ENCODE measurements at regions not wholly inside any gene's neighbourhood (a gene's known extent, or its start where the extent isn't known, plus 50 kb on each side); places are given as distances from the start of the nearest gene placed in this dataset.
"Not testable (repeated sequence)": the region's sequence is repeated elsewhere in the genome, so short reads cannot be mapped to it uniquely, and the experiment has no call there.

- DNase-seq (ENCODE audit: low read depth), result no peak
- H3K4me3 ChIP-seq (ENCODE audit: control insufficient read depth, low read depth, low read length), result no peak overlapping the region
These were observed 136.5 kb downstream of the COX18 start for GRCh38 chr4:72933029-72933428.

DNA sequence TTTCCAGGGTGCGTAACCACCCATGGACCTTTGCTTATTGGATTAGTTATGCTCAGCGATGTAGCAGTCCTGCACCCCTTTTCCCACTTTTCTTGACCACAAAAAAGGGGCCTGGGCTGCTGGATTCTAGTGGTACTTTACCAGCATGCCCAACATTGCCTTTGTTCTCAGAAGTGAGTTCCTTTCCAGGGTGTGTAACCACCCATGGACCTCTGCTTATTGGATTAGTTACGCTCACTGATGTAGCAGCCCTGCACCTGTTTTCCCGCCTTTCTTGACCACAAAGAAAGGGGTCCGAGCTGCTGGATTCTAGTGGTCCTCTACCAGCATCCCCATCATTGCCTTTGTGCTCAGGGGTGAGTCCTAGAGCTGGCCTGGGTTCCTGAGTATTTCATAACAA is 138.2 kb downstream of the COX18 start:
- no peak overlapping the region for H3K4me3 ChIP-seq (ENCODE audit: control insufficient read depth, low read depth, low read length)
- no peak for TF ChIP-seq CTCF (IDR thresholded peaks at IDR 0.05; ENCODE audit: control insufficient read depth, insufficient read depth, low read depth, low read length, missing control alignments)
- DNase-seq (ENCODE audit: low read depth), result no peak

More at GRCh38 chr4:72933029-72933428, 136.5 kb downstream of the COX18 start:
- TF ChIP-seq CTCF (IDR thresholded peaks at IDR 0.05; ENCODE audit: control insufficient read depth, insufficient read depth, low read depth, low read length, missing control alignments), result no peak

GRCh38 chr4:72929596-72930274 is 139.8 kb downstream of the COX18 start:
- DNase-seq (ENCODE audit: low read depth); H3K4me3 ChIP-seq (ENCODE audit: control insufficient read depth, low read depth, low read length): not testable (repeated sequence)

DNA sequence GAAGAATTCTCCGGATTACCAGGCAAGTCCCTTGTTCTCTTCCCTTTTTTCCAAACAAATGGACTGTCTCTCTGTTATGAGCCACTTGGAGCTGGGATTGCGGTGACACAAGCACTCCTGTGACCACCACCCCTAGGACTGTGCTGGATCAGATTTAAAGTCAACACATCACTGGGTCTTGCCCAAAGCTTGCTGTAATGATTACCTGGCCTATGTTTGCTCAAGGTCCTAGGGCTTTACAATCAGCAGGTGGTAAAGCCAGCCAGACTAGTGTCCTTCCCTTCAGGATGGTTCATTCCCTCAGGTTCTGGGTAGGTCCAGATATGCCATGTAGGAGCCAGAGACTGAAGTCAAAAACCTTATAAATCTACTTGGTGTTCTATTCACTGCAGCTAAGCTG is 144.7 kb downstream of the COX18 start:
- H3K4me3 ChIP-seq (ENCODE audit: control insufficient read depth, low read depth, low read length), result no peak overlapping the region
- TF ChIP-seq CTCF (IDR thresholded peaks at IDR 0.05; ENCODE audit: control insufficient read depth, insufficient read depth, low read depth, low read length, missing control alignments), result no peak
- no peak for DNase-seq (ENCODE audit: low read depth)

- no peak for TF ChIP-seq CTCF (IDR thresholded peaks at IDR 0.05; ENCODE audit: control insufficient read depth, insufficient read depth, low read depth, low read length, missing control alignments)
- no peak for DNase-seq (ENCODE audit: low read depth)
- no peak overlapping the region for H3K4me3 ChIP-seq (ENCODE audit: control insufficient read depth, low read depth, low read length)
These were observed 149.6 kb downstream of the COX18 start for GRCh38 chr4:72919937-72920336.

DNA sequence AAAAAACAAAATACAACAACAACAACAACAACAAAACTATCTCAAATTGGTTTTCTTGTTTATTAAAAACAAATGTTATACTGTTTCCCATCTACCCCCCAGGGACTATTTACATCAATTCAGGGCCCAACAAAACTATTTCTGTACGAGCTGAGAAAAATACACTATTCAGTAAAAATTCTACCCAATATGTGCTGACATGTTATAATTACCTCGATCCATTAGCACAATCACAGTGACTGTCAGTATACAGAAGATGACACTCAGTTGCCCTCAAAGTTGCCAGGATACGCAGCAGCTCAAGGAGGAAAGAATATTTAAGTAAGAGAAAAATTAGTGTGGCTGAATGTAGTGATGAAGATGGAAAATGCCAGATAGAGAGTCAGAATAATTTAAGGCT is 150.1 kb downstream of the COX18 start:
- TF ChIP-seq CTCF (IDR thresholded peaks at IDR 0.05; ENCODE audit: control insufficient read depth, insufficient read depth, low read depth, low read length, missing control alignments), result no peak
- H3K4me3 ChIP-seq (ENCODE audit: control insufficient read depth, low read depth, low read length), result no peak overlapping the region
- no peak for DNase-seq (ENCODE audit: low read depth)

DNA sequence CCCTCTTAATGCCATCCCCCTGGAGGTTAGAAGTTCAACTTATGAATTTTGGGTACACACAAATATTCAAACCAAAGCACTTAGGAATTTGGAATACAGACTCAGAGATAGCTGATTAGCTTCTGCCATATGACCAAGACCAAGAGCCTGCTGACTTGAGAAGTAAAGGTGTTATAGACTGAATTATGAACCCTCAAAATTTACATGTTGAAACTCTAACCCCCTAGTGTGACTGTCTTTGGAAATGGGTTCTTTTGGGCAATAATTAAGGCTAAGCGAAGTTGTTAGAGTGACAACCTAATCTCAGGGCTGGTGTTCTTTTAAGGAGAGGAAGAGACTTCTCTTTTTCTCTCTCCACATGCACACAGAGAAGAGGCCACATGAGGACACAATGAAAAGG is 151.2 kb downstream of the COX18 start:
- TF ChIP-seq CTCF (IDR thresholded peaks at IDR 0.05; ENCODE audit: control insufficient read depth, insufficient read depth, low read depth, low read length, missing control alignments), result no peak
- no peak for DNase-seq (ENCODE audit: low read depth)
- H3K4me3 ChIP-seq (ENCODE audit: control insufficient read depth, low read depth, low read length), result no peak overlapping the region

Data from AG09309 (cell line).